ENCODE measurements at regions not wholly inside any gene's neighbourhood (a gene's known extent, or its start where the extent isn't known, plus 50 kb on each side); places are given as distances from the start of the nearest gene placed in this dataset.

DNA sequence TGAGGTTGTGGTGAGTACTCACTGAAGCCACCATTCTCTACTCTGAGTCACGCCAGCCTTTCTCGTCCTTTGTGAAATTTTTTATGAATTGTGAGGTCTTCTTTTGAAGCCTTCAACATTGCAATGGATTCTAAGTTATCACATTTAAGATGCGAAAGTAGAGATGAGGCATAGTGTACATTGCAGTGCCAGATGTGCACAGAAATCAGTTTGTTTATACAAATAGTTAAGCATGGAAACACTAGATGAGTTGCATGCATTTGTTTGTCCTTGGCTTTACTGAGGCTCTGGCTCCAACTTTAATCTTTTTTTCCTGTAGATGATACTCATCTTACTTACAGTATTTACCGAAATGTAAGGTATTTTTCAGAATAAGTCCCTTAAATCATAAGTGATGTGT, 453.7 kb upstream of the RIOK2 start:
- H3K4me3 ChIP-seq (ENCODE audit: low read length), result no peak overlapping the region
- H3K27me3 ChIP-seq (ENCODE audit: control insufficient read depth, insufficient read depth, low read length), result no peaks in the 10 kb centered on the region
- H3K36me3 ChIP-seq (ENCODE audit: control insufficient read depth, insufficient read depth, low read length), result no peaks in the 10 kb centered on the region
- H3K4me1 ChIP-seq (ENCODE audit: control insufficient read depth, insufficient read depth, low read length), result no peaks in the 10 kb centered on the region
- H3K27ac ChIP-seq (ENCODE audit: low read depth, low read length), result no peak overlapping the region
- no peak overlapping the region for H3K9ac ChIP-seq (ENCODE audit: low read length)

DNA sequence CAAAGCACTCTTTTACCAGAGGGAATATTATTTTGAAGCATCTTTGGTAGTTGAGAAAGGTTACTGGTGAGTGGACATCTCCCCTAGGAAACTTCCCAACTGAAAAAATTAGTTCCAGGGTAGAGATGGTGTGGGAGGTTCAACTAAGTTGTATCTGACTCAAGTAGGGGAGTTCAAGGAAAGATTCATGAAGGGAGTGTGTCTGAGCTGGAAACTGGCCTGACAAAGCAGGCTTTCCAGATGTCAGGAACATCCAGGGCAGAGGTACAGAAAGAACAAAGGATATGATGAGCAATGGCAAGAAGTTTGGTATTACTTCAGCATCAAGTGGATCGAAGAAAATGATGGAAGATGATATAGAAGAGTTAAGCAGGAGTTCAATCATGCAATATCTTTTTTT, 458.0 kb upstream of the RIOK2 start:
- Histone ChIP-seq H3K4me1 (ENCODE audit: control insufficient read depth, insufficient read depth, low read length) (no peaks in the 10 kb centered on the region), H3K9ac (ENCODE audit: low read length) (no peak overlapping the region), H3K36me3 (ENCODE audit: control insufficient read depth, insufficient read depth, low read length) (no peaks in the 10 kb centered on the region), H3K4me3 (ENCODE audit: low read length) (no peak overlapping the region), H3K27me3 (ENCODE audit: control insufficient read depth, insufficient read depth, low read length) (no peaks in the 10 kb centered on the region), H3K27ac (ENCODE audit: low read depth, low read length) (no peak overlapping the region)

DNA sequence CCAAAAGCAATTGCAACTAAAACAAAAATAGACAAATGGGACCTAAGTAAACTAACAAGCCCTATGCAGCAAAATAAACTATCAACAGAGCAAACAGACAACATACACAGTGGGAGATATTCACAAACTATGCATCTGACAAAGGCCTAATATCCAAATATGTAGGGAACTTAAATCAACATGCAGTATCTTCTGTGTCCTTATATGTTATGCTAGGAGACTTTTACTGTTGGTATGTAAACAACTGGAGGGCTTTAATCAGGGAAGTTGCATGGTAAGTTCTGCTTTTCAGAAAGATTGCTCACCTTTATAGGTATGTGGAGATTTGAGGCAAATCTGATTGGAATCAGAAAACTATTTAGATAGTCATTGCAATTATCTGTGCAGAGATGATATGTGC, 461.2 kb upstream of the RIOK2 start:
- Histone ChIP-seq H3K4me1 (ENCODE audit: control insufficient read depth, insufficient read depth, low read length) (no peaks in the 10 kb centered on the region), H3K27ac (ENCODE audit: low read depth, low read length) (no peak overlapping the region), H3K4me3 (ENCODE audit: low read length) (no peak overlapping the region), H3K27me3 (ENCODE audit: control insufficient read depth, insufficient read depth, low read length) (no peaks in the 10 kb centered on the region), H3K9ac (ENCODE audit: low read length) (no peak overlapping the region), H3K36me3 (ENCODE audit: control insufficient read depth, insufficient read depth, low read length) (no peaks in the 10 kb centered on the region)

DNA sequence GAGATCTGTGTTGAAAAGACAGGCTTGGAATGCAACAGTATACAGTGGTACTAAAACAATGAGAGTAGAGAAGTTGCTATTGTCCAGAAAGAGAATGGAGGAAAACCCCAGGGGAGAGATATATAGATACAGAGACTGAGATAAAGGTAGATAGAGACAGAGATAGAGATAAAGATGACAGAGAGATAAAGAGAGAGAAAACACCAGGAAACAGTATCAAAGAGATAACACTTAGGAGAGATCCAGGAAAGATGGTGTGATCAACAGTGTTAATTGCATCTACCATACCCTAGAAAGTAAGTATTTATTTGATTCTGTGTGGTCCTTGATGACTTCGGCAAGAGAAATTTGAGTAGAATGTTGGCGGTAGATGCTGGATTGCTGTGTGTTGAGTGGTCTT, 461.8 kb upstream of the RIOK2 start:
- H3K4me1 ChIP-seq (ENCODE audit: control insufficient read depth, insufficient read depth, low read length), result no peaks in the 10 kb centered on the region
- no peak overlapping the region for H3K4me3 ChIP-seq (ENCODE audit: low read length)
- H3K36me3 ChIP-seq (ENCODE audit: control insufficient read depth, insufficient read depth, low read length), result no peaks in the 10 kb centered on the region
- H3K27me3 ChIP-seq (ENCODE audit: control insufficient read depth, insufficient read depth, low read length), result no peaks in the 10 kb centered on the region
- no peak overlapping the region for H3K27ac ChIP-seq (ENCODE audit: low read depth, low read length)
- H3K9ac ChIP-seq (ENCODE audit: low read length), result no peak overlapping the region

DNA sequence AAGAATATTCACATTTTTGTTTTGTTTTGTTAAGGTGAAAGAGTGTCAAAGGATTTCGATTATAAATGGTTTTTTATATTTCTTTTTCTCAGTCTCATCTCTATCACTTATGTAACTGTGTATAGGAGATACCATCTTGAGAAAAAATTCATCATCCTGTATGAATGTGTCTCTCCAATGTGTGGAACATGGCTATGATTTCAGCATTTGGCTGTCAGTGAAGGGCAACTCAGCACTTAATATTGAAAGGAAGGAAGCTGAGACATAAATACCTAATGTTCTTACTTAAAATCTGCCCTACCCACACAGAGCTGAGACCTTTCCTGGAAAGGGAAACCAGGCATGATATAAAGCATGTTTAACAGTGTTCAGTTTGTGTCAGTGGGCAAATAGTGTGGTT, 474.2 kb upstream of the RIOK2 start:
- H3K9ac ChIP-seq (ENCODE audit: low read length), result no peak overlapping the region
- H3K4me1 ChIP-seq (ENCODE audit: control insufficient read depth, insufficient read depth, low read length), result no peaks in the 10 kb centered on the region
- H3K27me3 ChIP-seq (ENCODE audit: control insufficient read depth, insufficient read depth, low read length), result no peaks in the 10 kb centered on the region
- H3K27ac ChIP-seq (ENCODE audit: low read depth, low read length), result no peak overlapping the region
- H3K4me3 ChIP-seq (ENCODE audit: low read length), result no peak overlapping the region
- H3K36me3 ChIP-seq (ENCODE audit: control insufficient read depth, insufficient read depth, low read length), result no peaks in the 10 kb centered on the region

DNA sequence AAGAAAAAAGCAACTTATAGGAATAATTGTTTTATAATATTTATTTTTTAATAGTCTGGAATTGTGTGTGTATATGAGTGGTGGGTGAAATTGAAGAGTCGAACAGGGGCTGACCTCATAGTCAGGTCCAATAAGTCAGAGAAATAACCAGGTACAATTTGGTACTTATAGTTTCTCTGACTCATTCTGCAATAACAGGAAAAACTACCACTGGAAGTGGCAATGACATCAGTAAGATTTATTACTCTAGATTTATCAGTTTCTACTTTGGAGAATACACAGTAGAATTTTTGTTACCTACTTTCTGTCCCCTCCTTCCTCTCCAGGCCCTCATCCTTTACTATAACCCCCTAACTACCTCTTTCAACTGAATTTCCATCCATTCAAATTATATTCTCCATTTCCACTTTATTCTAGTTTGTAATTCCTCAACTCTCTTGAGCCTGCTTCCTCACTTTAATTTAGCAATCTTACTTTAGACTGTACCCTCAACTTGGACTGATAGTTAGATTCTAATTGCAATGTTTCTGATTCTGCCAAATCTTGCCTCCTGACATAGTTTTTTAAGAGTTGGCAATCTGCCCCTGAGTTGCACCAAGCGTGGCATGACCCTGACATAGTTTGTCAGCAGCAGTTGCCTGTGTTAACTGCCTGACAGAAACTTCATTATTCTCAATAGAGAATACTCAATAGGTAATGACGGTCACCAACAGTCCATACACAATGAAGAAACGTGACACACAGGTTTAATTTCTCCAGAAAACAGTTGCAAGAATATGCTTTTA, 475.3 kb upstream of the RIOK2 start:
- no peak overlapping the region for H3K27ac ChIP-seq (ENCODE audit: low read depth, low read length)
- no peaks in the 10 kb centered on the region for H3K27me3 ChIP-seq (ENCODE audit: control insufficient read depth, insufficient read depth, low read length)
- no peak overlapping the region for H3K9ac ChIP-seq (ENCODE audit: low read length)
- H3K4me3 ChIP-seq (ENCODE audit: low read length), result no peak overlapping the region
- no peaks in the 10 kb centered on the region for H3K36me3 ChIP-seq (ENCODE audit: control insufficient read depth, insufficient read depth, low read length)
- no peaks in the 10 kb centered on the region for H3K4me1 ChIP-seq (ENCODE audit: control insufficient read depth, insufficient read depth, low read length)

DNA sequence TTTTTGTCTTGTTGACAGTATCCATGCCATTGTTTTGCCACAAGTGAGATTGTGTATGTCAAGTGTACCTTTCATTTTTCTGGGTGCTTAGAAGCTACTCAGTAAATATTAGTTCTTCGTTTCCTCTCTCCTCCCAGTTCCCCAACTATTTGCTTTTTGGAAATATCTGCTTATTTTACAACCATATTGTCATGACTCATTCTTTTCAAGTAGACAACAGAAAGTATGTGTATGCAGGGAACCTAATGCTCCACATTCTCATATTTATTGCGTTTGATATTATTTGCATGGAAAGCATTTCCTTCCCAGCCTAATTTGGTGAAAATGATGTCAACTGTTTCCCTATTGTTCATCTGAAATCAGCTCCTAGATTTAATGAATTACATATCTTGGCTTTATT, 483.7 kb upstream of the RIOK2 start:
- no peak overlapping the region for H3K9ac ChIP-seq (ENCODE audit: low read length)
- no peaks in the 10 kb centered on the region for H3K4me1 ChIP-seq (ENCODE audit: control insufficient read depth, insufficient read depth, low read length)
- H3K27ac ChIP-seq (ENCODE audit: low read depth, low read length), result no peak overlapping the region
- no peak overlapping the region for H3K4me3 ChIP-seq (ENCODE audit: low read length)
- no peaks in the 10 kb centered on the region for H3K27me3 ChIP-seq (ENCODE audit: control insufficient read depth, insufficient read depth, low read length)
- H3K36me3 ChIP-seq (ENCODE audit: control insufficient read depth, insufficient read depth, low read length), result no peaks in the 10 kb centered on the region

DNA sequence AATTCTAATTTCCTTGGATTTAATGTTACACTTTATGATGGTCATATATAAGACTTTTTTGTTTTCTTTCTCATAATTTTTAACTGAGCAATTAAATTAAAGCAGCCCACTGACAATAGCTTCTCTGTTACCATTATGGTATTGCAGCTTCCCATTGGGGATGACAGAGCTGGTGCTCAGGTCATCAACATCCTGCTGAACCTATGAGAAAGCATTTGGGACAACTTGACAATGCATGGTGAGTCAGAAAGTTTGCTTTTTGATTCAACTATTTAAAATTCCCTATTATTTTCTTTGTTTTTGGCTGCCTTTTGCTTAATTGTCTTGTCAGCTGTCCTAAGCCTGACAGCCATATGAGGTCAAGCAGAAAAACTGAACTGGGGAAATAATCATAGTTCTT, 487.4 kb upstream of the RIOK2 start:
- no peak overlapping the region for H3K9ac ChIP-seq (ENCODE audit: low read length)
- H3K4me3 ChIP-seq (ENCODE audit: low read length), result no peak overlapping the region
- H3K4me1 ChIP-seq (ENCODE audit: control insufficient read depth, insufficient read depth, low read length), result no peaks in the 10 kb centered on the region
- H3K27ac ChIP-seq (ENCODE audit: low read depth, low read length), result no peak overlapping the region
- H3K36me3 ChIP-seq (ENCODE audit: control insufficient read depth, insufficient read depth, low read length), result no peaks in the 10 kb centered on the region
- no peaks in the 10 kb centered on the region for H3K27me3 ChIP-seq (ENCODE audit: control insufficient read depth, insufficient read depth, low read length)

DNA sequence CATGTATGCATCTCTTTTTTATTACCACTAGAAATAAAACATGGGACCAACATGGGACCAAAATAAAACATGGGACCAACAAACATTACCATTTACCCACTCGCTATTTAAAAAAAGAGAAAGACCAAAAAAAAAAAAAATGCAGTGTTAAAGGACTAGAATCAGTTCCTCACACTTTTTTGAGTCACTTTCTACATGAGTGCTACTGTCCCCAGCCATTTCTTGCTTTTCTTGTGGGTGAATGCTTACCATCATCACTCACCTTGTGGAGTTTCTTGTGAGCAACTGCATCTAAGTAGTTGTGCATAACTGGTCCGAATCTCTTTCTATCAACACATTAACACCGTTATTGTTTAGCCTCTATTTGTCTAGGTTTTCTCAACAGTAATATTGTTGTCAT, 493.6 kb upstream of the RIOK2 start:
- Histone ChIP-seq H3K27me3 (ENCODE audit: control insufficient read depth, insufficient read depth, low read length) (no peaks in the 10 kb centered on the region), H3K9ac (ENCODE audit: low read length) (no peak overlapping the region), H3K36me3 (ENCODE audit: control insufficient read depth, insufficient read depth, low read length) (no peaks in the 10 kb centered on the region), H3K4me1 (ENCODE audit: control insufficient read depth, insufficient read depth, low read length) (no peaks in the 10 kb centered on the region), H3K27ac (ENCODE audit: low read depth, low read length) (no peak overlapping the region), H3K4me3 (ENCODE audit: low read length) (no peak overlapping the region)

DNA sequence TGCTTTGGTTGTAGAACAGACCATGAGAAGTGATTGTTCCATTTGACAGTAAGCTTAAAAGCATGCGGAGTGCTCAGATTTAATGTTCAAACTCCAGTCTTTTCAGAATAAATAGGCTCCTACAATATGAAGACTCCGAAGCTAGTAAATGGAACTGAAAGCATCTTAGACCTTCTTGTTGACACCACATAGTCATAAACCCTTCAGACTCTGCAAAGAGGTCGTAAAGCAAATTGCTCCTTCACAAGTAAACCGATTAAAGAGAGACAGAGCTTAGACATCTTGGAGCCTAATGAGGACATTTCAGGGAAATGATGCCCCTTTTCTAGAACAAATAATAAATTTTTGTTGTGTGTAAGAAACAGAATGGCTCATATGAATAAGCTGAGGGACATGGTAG, 511.0 kb upstream of the RIOK2 start:
- Histone ChIP-seq H3K4me1 (ENCODE audit: control insufficient read depth, insufficient read depth, low read length) (no peaks in the 10 kb centered on the region), H3K4me3 (ENCODE audit: low read length) (no peak overlapping the region), H3K27me3 (ENCODE audit: control insufficient read depth, insufficient read depth, low read length) (no peaks in the 10 kb centered on the region), H3K36me3 (ENCODE audit: control insufficient read depth, insufficient read depth, low read length) (no peaks in the 10 kb centered on the region), H3K27ac (ENCODE audit: low read depth, low read length) (no peak overlapping the region), H3K9ac (ENCODE audit: low read length) (no peak overlapping the region)

DNA sequence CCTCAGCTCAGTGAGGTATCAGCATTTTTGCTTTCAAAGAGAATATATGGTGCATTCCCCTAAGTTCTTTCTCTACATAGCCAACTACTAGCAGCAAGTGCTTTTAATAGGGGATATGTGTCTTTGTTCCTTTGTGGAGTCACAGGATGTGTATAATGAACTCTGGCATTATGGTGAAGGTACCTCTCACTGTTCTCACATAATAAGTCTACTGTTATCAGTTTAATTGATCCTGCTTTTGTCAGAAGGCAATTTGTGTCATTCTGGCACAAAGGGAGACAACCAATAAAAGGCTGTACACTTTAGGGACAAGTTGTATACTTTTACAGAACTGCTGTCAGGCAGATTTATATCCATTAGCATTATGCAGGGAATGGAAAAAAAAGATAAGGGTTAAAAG, 531.4 kb upstream of the RIOK2 start:
- Histone ChIP-seq H3K4me1 (ENCODE audit: control insufficient read depth, insufficient read depth, low read length) (no peaks in the 10 kb centered on the region), H3K36me3 (ENCODE audit: control insufficient read depth, insufficient read depth, low read length) (no peaks in the 10 kb centered on the region), H3K4me3 (ENCODE audit: low read length) (no peak overlapping the region), H3K9ac (ENCODE audit: low read length) (no peak overlapping the region), H3K27ac (ENCODE audit: low read depth, low read length) (no peak overlapping the region), H3K27me3 (ENCODE audit: control insufficient read depth, insufficient read depth, low read length) (no peaks in the 10 kb centered on the region)

DNA sequence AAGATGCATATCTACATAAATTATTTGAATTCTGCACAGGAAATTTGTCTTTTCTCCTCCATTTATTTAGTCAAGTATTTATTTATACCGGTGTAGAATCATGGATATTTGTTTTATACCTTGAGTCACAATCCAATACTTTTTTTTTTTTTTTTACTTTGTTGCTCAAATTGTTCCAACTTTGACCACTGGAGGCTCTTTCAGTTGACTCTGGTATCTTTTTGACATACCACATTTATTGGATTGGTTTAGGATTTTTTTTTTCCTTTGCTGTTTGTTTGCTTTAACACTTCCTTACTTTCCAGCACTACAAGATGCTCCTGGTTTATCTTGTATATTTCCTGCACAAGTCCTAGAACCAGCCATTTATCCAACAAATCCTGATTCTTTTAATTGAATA, 543.1 kb upstream of the RIOK2 start:
- Histone ChIP-seq H3K27me3 (ENCODE audit: control insufficient read depth, insufficient read depth, low read length) (no peaks in the 10 kb centered on the region), H3K9ac (ENCODE audit: low read length) (no peak overlapping the region), H3K36me3 (ENCODE audit: control insufficient read depth, insufficient read depth, low read length) (no peaks in the 10 kb centered on the region), H3K4me1 (ENCODE audit: control insufficient read depth, insufficient read depth, low read length) (no peaks in the 10 kb centered on the region), H3K4me3 (ENCODE audit: low read length) (no peak overlapping the region), H3K27ac (ENCODE audit: low read depth, low read length) (no peak overlapping the region)

DNA sequence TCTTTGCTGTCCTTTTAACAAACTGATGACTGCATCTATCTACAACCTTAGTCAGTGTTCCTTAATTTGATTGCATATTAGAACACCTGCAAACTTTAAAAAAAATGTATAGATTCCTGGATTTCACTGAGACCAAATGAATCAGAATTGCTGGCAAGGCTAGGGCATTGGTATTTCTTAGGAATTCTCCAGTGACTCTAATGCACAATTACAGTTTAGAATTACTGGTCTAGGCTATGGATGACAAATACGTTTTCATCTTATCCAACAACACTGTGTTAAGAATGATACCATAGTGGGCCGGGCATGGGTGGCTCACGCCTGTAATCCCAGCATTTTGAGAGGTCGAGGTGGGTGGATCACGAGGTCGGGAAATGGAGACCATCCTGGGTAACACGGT, 545.9 kb upstream of the RIOK2 start:
- Histone ChIP-seq H3K4me1 (ENCODE audit: control insufficient read depth, insufficient read depth, low read length) (no peaks in the 10 kb centered on the region), H3K4me3 (ENCODE audit: low read length) (no peak overlapping the region)

More for the DNA sequence above, 545.9 kb upstream of the RIOK2 start:
- H3K36me3 ChIP-seq (ENCODE audit: control insufficient read depth, insufficient read depth, low read length), result no peaks in the 10 kb centered on the region
- no peak overlapping the region for H3K9ac ChIP-seq (ENCODE audit: low read length)
- no peaks in the 10 kb centered on the region for H3K27me3 ChIP-seq (ENCODE audit: control insufficient read depth, insufficient read depth, low read length)
- H3K27ac ChIP-seq (ENCODE audit: low read depth, low read length), result no peak overlapping the region
